ENCODE measurements at regions not wholly inside any gene's neighbourhood (a gene's known extent, or its start where the extent isn't known, plus 50 kb on each side); places are given as distances from the start of the nearest gene placed in this dataset.

DNA sequence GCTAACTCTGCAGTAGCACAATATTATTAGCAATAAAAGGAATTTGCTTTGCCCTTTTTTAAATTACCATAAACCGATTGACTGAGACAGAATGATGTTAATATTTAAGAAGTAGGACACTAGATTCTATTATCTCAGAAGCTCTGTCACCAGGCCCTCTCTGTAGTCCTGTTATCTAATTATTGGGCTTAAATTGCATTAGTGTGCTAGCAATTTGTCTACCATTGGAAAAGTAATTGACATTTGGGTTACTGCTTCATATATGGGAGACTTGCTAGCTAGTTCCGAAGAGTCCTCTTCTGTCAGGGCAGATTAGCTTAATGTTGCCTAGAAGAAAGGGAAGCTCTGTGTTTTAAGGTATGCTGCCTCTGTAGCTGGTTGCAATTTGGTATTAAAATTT is 1107.3 kb upstream of the EEF2KMT start:
- ChIA-PET POLR2A (no interaction called here), CTCF (no interaction called here)
- Histone ChIP-seq H3K4me1 (ENCODE audit: control insufficient read depth, extremely low read depth, insufficient read depth, low read length) (no peaks in the 10 kb centered on the region), H3K9me3 (replicated peaks; ENCODE audit: control insufficient read depth, insufficient read depth, low read length) (peaks cover 5% of the 10 kb centered on the region), H2AFZ (ENCODE audit: low read depth, low read length) (no peak overlapping the region), H4K20me1 (replicated peaks; ENCODE audit: control insufficient read depth, extremely low read depth, insufficient read depth, low read length) (no peaks in the 10 kb centered on the region), H3K9ac (replicated peaks; ENCODE audit: extremely low read depth, insufficient read depth, low read length) (no peak overlapping the region), H3K36me3 (ENCODE audit: control insufficient read depth in 2 of 2, extremely low read depth in 1 of 2, insufficient read depth in 2 of 2, low read length in 2 of 2) (no peaks in the 10 kb centered on the region), H3K4me2 (ENCODE audit: insufficient read depth, low read length) (no peak overlapping the region), H3K27me3 (ENCODE audit: control insufficient read depth in 2 of 2, insufficient read depth in 2 of 2, low read length in 2 of 2) (no peaks in the 10 kb centered on the region), H3K9me1 (replicated peaks; ENCODE audit: control insufficient read depth, extremely low read depth, insufficient read depth, low read length) (no peaks in the 10 kb centered on the region), H3K79me2 (ENCODE audit: control insufficient read depth, insufficient read depth, low read length) (no peaks in the 10 kb centered on the region), H3K4me3 (replicated peaks in 1 of 3; ENCODE audit: insufficient read depth in 1 of 3, low read depth in 1 of 3, low read length in 3 of 3) (no peak overlapping the region), H3K27ac (ENCODE audit: insufficient read depth, low read depth, low read length) (no peak overlapping the region)
- DNase-seq (ENCODE audit: low read depth, low spot score) (no peak), FAIRE-seq (no peak)
- BruUV-seq (replicated peaks), result no TSS peak
- TF ChIP-seq GATA2 (IDR thresholded peaks at IDR 0.05; ENCODE audit: insufficient read depth, insufficient read length, low read depth, low read length), result no peak
- TF ChIP-seq EZH2 (IDR thresholded peaks at IDR 0.05; ENCODE audit: borderline replicate concordance, low read depth, low read length, severe bottlenecking), result no peak
- no peak for TF ChIP-seq POLR2A (IDR thresholded peaks at IDR 0.05; ENCODE audit: low read depth, low read length)
- no peak for TF ChIP-seq MYC (IDR thresholded peaks at IDR 0.05; ENCODE audit: low read depth, low read length)
- intact Hi-C loops (cut with micrococcal nuclease) (no loop called here), dilution Hi-C loops (cut with MboI; ENCODE audit: extremely low pct_ligation_motif_present, low sequenced_read_pairs) (no loop called here)

DNA sequence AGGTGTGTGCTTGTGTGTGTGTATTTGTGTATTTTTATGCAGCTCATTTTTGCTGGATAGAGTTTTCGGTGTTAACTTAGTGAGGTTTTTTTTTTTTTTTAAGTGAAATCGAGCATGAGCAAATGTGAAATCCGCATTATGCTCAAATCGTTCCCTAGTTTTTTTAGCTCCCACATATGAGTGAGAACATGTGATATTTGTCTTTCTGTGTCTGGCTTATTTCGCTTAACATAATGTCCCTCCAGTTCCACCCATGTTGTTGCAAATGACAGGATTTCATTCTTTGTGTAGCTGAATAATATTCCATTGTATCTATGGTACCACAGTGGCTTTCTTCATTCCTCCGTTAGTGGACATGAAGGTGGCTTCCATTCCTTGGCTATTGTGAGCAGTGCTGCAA is 1103.3 kb upstream of the EEF2KMT start:
- H3K27me3 ChIP-seq (ENCODE audit: control insufficient read depth in 2 of 2, insufficient read depth in 2 of 2, low read length in 2 of 2), result no peaks in the 10 kb centered on the region
- dilution Hi-C loops (cut with MboI; ENCODE audit: extremely low pct_ligation_motif_present, low sequenced_read_pairs) (no loop called here), intact Hi-C loops (cut with micrococcal nuclease) (no loop called here)
- no peak for TF ChIP-seq GATA2 (IDR thresholded peaks at IDR 0.05; ENCODE audit: insufficient read depth, insufficient read length, low read depth, low read length)
- TF ChIP-seq POLR2AphosphoS5 (IDR thresholded peaks at IDR 0.05; ENCODE audit: insufficient read depth, low read depth, low read length), result no peak
- TF ChIP-seq, protein P1, sequence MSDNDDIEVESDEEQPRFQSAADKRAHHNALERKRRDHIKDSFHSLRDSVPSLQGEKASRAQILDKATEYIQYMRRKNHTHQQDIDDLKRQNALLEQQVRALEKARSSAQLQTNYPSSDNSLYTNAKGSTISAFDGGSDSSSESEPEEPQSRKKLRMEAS (IDR thresholded peaks at IDR 0.05; ENCODE audit: insufficient read depth, insufficient read length), result no peak
- TF ChIP-seq JUN (IDR thresholded peaks at IDR 0.05; ENCODE audit: borderline replicate concordance, insufficient read depth, insufficient read length, low read depth), result no peak
- TF ChIP-seq, protein P2, sequence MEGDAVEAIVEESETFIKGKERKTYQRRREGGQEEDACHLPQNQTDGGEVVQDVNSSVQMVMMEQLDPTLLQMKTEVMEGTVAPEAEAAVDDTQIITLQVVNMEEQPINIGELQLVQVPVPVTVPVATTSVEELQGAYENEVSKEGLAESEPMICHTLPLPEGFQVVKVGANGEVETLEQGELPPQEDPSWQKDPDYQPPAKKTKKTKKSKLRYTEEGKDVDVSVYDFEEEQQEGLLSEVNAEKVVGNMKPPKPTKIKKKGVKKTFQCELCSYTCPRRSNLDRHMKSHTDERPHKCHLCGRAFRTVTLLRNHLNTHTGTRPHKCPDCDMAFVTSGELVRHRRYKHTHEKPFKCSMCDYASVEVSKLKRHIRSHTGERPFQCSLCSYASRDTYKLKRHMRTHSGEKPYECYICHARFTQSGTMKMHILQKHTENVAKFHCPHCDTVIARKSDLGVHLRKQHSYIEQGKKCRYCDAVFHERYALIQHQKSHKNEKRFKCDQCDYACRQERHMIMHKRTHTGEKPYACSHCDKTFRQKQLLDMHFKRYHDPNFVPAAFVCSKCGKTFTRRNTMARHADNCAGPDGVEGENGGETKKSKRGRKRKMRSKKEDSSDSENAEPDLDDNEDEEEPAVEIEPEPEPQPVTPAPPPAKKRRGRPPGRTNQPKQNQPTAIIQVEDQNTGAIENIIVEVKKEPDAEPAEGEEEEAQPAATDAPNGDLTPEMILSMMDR (IDR thresholded peaks at IDR 0.05; ENCODE audit: extremely low read depth in 1 of 2, insufficient read depth in 1 of 2, low read depth in 1 of 2, low read length in 2 of 2), result no peak
- TF ChIP-seq EZH2 (IDR thresholded peaks at IDR 0.05; ENCODE audit: borderline replicate concordance, low read depth, low read length, severe bottlenecking), result no peak
- TF ChIP-seq MYC (IDR thresholded peaks at IDR 0.05; ENCODE audit: low read depth, low read length), result no peak
- TF ChIP-seq FOS (IDR thresholded peaks at IDR 0.05; ENCODE audit: borderline replicate concordance, insufficient read depth, low read length), result no peak
- TF ChIP-seq POLR2A (IDR thresholded peaks at IDR 0.05; ENCODE audit: low read depth, low read length), result no peak
- no peaks in the 10 kb centered on the region for H4K20me1 ChIP-seq (replicated peaks; ENCODE audit: control insufficient read depth, extremely low read depth, insufficient read depth, low read length)
- DNase-seq (ENCODE audit: low read depth, low spot score), result no peak
- H3K79me2 ChIP-seq (ENCODE audit: control insufficient read depth, insufficient read depth, low read length), result no peaks in the 10 kb centered on the region
- no peak overlapping the region for H3K4me2 ChIP-seq (ENCODE audit: insufficient read depth, low read length)
- FAIRE-seq, result no peak
- H3K9ac ChIP-seq (replicated peaks; ENCODE audit: extremely low read depth, insufficient read depth, low read length), result no peak overlapping the region
- H3K9me1 ChIP-seq (replicated peaks; ENCODE audit: control insufficient read depth, extremely low read depth, insufficient read depth, low read length), result no peaks in the 10 kb centered on the region
- no peak overlapping the region for H3K27ac ChIP-seq (ENCODE audit: insufficient read depth, low read depth, low read length)
- peaks cover 1% of the 10 kb centered on the region for H3K9me3 ChIP-seq (replicated peaks; ENCODE audit: control insufficient read depth, insufficient read depth, low read length)
- H3K4me3 ChIP-seq (replicated peaks in 1 of 3; ENCODE audit: insufficient read depth in 1 of 3, low read depth in 1 of 3, low read length in 3 of 3), result no peak overlapping the region
- no TSS peak for BruUV-seq (replicated peaks)
- H2AFZ ChIP-seq (ENCODE audit: low read depth, low read length), result no peak overlapping the region
- ChIA-PET POLR2A (no interaction called here), CTCF (interaction anchor here (0.6 kb wide), 1 partner anchor 1847 kb away, joined by 3 read pairs; no protein-coding TSS in a partner anchor)
- H3K4me1 ChIP-seq (ENCODE audit: control insufficient read depth, extremely low read depth, insufficient read depth, low read length), result no peaks in the 10 kb centered on the region
- H3K36me3 ChIP-seq (ENCODE audit: control insufficient read depth in 2 of 2, extremely low read depth in 1 of 2, insufficient read depth in 2 of 2, low read length in 2 of 2), result no peaks in the 10 kb centered on the region
